Stromal cell of bone marrow (primary cell): ENCODE measurements at regions not wholly inside any gene's neighbourhood (a gene's known extent, or its start where the extent isn't known, plus 50 kb on each side); places are given as distances from the start of the nearest gene placed in this dataset.

Experiments used
- DNase-seq: peaks from one replicate; pipeline ENCODE4 v3.0.0-alpha.2; 2012; ENCODE audit warnings: low read depth

- DNase-seq = no peak
Measured at GRCh38 chrX:57848857-57849256, 61.4 kb downstream of the ZXDA start.

- DNase-seq = no peak
Measured at GRCh38 chrX:57822818-57823217, 87.4 kb downstream of the ZXDA start.

GRCh38 chrX:57822398-57822797, 87.9 kb downstream of the ZXDA start:
- no peak for DNase-seq

DNA sequence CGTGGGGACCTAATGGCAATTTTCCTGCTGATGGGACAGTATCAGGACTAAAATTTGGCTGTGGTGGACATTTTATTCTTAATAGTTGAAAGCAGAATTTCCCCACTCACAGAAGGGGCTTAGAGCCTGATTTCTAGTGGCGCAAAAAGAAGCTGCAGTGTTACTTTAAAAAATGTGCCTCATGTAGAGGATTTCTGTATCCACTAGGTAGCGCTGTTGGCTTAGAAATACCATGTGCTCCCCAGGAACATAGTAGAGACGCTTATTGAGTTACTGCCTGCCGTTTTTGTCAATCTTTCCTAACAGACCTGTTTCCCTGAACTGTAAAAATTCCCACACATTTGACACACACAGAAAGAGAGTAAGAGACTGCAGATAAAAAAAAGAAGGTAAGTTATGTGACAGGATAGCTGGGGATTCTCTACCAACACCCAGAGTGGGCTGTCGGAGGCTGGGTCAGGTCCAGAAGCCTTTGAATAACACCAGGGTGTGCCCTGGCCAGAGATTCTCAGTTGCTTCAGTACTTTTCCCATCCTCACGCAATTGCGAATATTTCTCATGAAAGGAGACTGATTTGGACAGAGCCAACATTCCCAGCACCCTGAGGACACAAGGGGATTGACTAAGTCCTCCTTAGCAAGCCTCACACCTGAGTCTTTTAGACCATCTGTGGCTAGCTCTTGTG, 88.4 kb downstream of the ZXDA start:
- peak; percentile 38 for DNase-seq

GRCh38 chrX:57817302-57817701, 93.0 kb downstream of the ZXDA start:
- DNase-seq = no peak

DNA sequence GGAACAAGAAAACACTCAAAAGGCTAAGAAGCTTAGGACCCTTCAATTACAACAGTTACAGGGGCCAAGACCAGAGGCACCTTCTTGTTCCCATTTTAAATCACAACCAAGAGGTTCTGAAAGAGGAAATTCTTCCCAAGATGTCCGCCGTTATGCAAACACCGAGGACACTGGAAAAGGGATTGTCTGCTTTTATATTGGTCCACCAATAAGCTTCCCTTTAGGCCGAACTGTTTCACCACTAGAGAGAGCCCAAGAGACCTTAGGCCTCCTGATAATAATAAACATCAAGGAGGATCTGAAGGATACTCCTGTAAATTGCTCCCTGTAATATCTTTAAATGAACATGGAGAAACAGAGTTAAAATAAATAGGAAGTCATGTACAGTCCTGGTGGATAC, 92.6 kb upstream of the NLRP2B start:
- no peak for DNase-seq

- no peak for DNase-seq
Measured at GRCh38 chrX:57771689-57772088, 91.6 kb upstream of the NLRP2B start.

- no peak for DNase-seq
Measured at GRCh38 chrX:57752866-57753265, 72.8 kb upstream of the NLRP2B start.

DNA sequence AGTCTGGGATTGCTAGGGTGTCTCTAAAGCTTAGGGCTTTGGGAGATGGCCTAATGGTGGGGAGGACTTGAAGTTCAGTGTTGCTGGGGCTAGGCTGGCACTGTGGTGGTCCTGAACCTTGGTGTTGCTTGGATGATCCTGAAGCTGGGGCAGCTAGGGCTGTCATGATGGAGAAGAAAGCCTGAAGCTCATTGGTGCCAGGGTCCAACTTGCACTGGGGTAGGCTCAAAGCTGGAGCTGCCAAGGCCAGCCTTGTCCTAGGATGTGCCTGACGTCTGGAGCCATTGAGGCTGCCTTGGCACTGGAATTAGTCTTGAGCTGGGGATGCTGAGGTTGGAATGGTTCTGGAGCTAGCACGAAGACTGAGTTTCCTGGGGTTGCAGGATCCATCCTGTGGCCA, 61.0 kb upstream of the NLRP2B start:
- DNase-seq = no peak

DNA sequence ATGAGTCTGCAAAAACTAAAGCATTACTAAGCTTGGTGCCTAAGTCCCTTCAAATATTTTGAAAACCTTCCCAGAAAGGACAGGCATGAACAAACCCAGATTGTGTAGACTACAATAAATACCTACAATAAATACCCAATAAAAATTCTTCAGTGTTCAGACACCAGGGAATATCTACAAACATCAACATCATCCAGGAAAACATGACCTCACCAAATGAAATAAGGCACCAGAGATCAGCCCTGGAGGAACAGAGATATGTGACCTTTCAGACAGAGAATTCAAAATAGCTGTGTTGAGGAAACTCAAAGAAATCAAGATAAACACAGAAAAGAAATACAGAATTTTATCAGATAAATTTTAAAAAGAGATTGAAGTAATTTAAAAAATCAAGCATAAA, 57.8 kb upstream of the NLRP2B start:
- no peak for DNase-seq
